Right atrium auricular region (tissue), 2 donors: ENCODE measurements at regions not wholly inside any gene's neighbourhood (a gene's known extent, or its start where the extent isn't known, plus 50 kb on each side); places are given as distances from the start of the nearest gene placed in this dataset.
A peak's percentile ranks its signal among the peaks of the same experiment; 100 is the strongest.

Experiments used
- DNase-seq: peaks from one replicate; pipeline ENCODE4 v3.0.0-alpha.2; 2019; ENCODE audit warnings: low spot score
- H3K27ac ChIP-seq, 2 donors: fragments of 200-600 bp; sonication (generic); 1 replicate in 1 of 2; 2 replicates in 1 of 2; pipeline ENCODE4 v1.5.1; 2016 to 2019
- H3K27me3 ChIP-seq, 2 donors: fragments of 200-600 bp; sonication (generic); one replicate each; pipeline versions ENCODE4 v1.5.1 to v1.6.0; 2017 to 2019
- H3K36me3 ChIP-seq: fragments of 200-600 bp; sonication (generic); one replicate; pipeline ENCODE4 v1.5.1; 2016
- H3K4me1 ChIP-seq, 2 donors: fragments of 200-600 bp; sonication (generic); one replicate each; pipeline versions ENCODE4 v1.5.1 to v1.6.0; 2017 to 2019
- H3K4me3 ChIP-seq, 2 donors: fragments of 200-600 bp; sonication (generic); 1 replicate in 1 of 2; 2 replicates in 1 of 2; pipeline ENCODE4 v1.5.1; 2017 to 2019; ENCODE audit warnings: mild to moderate bottlenecking in 1 of 2, moderate library complexity in 1 of 2
- H3K9me3 ChIP-seq, 2 donors: fragments of 200-600 bp; sonication (generic); one replicate each; pipeline ENCODE4 v1.5.1; 2019
- CTCF ChIP-seq, 2 donors: fragments of 200-600 bp; sonication (generic); IDR thresholded peaks; one replicate each; pipeline ENCODE4 v1.5.1; 2019; ENCODE audit warnings: antibody characterized with exemption in 2 of 2

GRCh38 chr10:78600121-78600665 is 468.6 kb upstream of the ZMIZ1 start:
- Histone ChIP-seq H3K9me3 (no peaks in the 10 kb centered on the region), H3K36me3 (no peaks in the 10 kb centered on the region), H3K27ac (no peak overlapping the region), H3K4me1 (no peaks in the 10 kb centered on the region), H3K27me3 (no peaks in the 10 kb centered on the region), H3K4me3 (no peak overlapping the region)
- no peak for DNase-seq
- TF ChIP-seq CTCF (IDR thresholded peaks at IDR 0.05): no peak

- H3K4me1 ChIP-seq: no peaks in the 10 kb centered on the region
- no peak for TF ChIP-seq CTCF (IDR thresholded peaks at IDR 0.05)
- no peaks in the 10 kb centered on the region for H3K9me3 ChIP-seq
- no peak for DNase-seq
- no peaks in the 10 kb centered on the region for H3K36me3 ChIP-seq
- H3K27ac ChIP-seq: no peak overlapping the region
- H3K4me3 ChIP-seq: no peak overlapping the region
- no peaks in the 10 kb centered on the region for H3K27me3 ChIP-seq
Observed at GRCh38 chr10:78600740-78601139, 468.0 kb upstream of the ZMIZ1 start.

GRCh38 chr10:78602201-78602932 is 466.4 kb upstream of the ZMIZ1 start:
- H3K36me3 ChIP-seq: no peaks in the 10 kb centered on the region
- H3K27ac ChIP-seq: no peak overlapping the region
- no peaks in the 10 kb centered on the region for H3K4me1 ChIP-seq
- no peaks in the 10 kb centered on the region for H3K9me3 ChIP-seq
- no peak for TF ChIP-seq CTCF (IDR thresholded peaks at IDR 0.05)
- DNase-seq: peak; percentile 16
- H3K27me3 ChIP-seq: no peaks in the 10 kb centered on the region
- no peak overlapping the region for H3K4me3 ChIP-seq

- Histone ChIP-seq H3K27me3 (no peaks in the 10 kb centered on the region), H3K36me3 (no peaks in the 10 kb centered on the region), H3K9me3 (peaks cover 0 to 7% of the 10 kb centered on the region in 2 donors), H3K27ac (no peak overlapping the region), H3K4me1 (no peaks in the 10 kb centered on the region), H3K4me3 (no peak overlapping the region)
- TF ChIP-seq CTCF (IDR thresholded peaks at IDR 0.05): no peak
- peak; percentile 21 for DNase-seq
Observed at GRCh38 chr10:78604286-78604685, 464.5 kb upstream of the ZMIZ1 start.

GRCh38 chr10:78604721-78605120 is 464.0 kb upstream of the ZMIZ1 start:
- Histone ChIP-seq H3K9me3 (peaks cover 0 to 11% of the 10 kb centered on the region in 2 donors), H3K4me3 (no peak overlapping the region), H3K27ac (no peak overlapping the region), H3K4me1 (no peaks in the 10 kb centered on the region), H3K27me3 (no peaks in the 10 kb centered on the region), H3K36me3 (no peaks in the 10 kb centered on the region)
- no peak for DNase-seq
- no peak for TF ChIP-seq CTCF (IDR thresholded peaks at IDR 0.05)
